ENCODE measurements at regions not wholly inside any gene's neighbourhood (a gene's known extent, or its start where the extent isn't known, plus 50 kb on each side); places are given as distances from the start of the nearest gene placed in this dataset.
"Not testable (repeated sequence)": the region's sequence is repeated elsewhere in the genome, so short reads cannot be mapped to it uniquely, and the experiment has no call there.

DNA sequence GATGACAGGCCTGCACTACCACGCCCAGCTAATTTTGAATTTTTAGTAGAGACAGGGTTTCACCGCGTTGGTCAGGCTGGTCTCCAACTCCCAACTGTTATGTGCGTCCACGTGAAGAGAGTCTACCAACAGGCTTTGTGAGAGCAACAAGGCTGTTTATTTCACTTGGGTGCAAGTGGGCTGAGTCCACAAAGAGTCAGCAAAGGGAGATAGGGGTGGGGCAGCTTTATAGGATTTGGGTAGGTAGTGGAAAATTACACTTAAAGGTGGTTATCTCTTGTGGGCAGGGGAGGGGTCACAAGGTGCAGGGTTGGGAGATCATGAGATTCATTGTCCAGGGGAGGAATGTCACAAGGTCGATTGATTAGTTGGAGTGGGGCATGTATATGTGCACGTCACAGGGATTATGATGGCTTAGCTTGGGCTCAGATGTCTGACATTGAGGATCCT, 111.6 kb downstream of the GOSR1 start:
- no peak for DNase-seq
- no peak overlapping the region for H3K27ac ChIP-seq
- TF ChIP-seq CTCF (IDR thresholded peaks at IDR 0.05; ENCODE audit: low read depth, low read length), result no peak
- no peaks in the 10 kb centered on the region for H3K9me3 ChIP-seq (ENCODE audit: severe bottlenecking)
- no peak overlapping the region for H3K4me3 ChIP-seq (ENCODE audit: low read depth, low read length)
- no peaks in the 10 kb centered on the region for H3K27me3 ChIP-seq (ENCODE audit: insufficient read depth, low read depth, severe bottlenecking)
- H3K36me3 ChIP-seq, result no peaks in the 10 kb centered on the region

DNA sequence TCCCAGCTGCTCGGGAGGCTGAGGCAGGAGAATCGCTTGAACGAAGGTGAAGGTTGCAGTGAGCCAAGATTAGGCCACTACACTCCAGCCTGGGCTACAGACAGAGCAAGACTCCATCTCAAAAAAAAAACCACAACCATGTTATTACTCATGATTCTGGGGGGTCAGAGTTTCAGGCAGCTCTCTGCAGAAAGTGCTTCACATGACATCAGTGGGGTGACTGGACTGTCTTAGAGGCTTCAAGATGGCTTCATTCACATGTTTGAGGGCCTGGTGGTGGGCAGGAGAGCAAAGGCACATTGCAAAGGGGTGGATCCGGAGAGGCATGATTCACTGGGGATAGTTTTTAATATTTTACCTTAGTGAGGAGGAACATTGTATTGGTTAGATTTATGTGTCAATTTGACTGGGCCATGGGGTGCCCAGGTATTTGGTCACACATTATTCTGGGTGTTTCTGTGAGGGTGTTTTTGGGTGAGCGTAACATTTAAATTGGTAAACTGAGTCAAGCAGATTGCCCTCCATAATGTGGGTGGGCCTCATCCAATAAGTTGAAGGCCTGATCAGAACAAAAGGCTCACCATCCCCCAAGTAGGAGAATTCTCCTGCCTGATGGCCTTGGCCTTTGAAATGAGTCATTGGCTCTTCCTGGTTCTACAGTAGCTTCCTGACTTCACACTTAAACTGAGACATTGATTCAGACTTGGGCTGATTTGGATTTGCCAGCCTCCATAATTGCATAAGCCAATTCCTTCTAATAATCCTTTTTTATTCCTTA, 109.8 kb downstream of the GOSR1 start:
- Histone ChIP-seq H3K27ac (no peak overlapping the region), H3K4me3 (ENCODE audit: low read depth, low read length) (no peak overlapping the region), H3K27me3 (ENCODE audit: insufficient read depth, low read depth, severe bottlenecking) (no peaks in the 10 kb centered on the region), H3K36me3 (no peaks in the 10 kb centered on the region), H3K9me3 (ENCODE audit: severe bottlenecking) (no peaks in the 10 kb centered on the region)
- no peak for DNase-seq
- TF ChIP-seq CTCF (IDR thresholded peaks at IDR 0.05; ENCODE audit: low read depth, low read length), result no peak

GRCh38 chr17:30584810-30585209, 107.6 kb downstream of the GOSR1 start:
- no peaks in the 10 kb centered on the region for H3K9me3 ChIP-seq (ENCODE audit: severe bottlenecking)
- H3K27ac ChIP-seq, result no peak overlapping the region
- no peaks in the 10 kb centered on the region for H3K27me3 ChIP-seq (ENCODE audit: insufficient read depth, low read depth, severe bottlenecking)
- H3K36me3 ChIP-seq, result no peaks in the 10 kb centered on the region
- no peak for TF ChIP-seq CTCF (IDR thresholded peaks at IDR 0.05; ENCODE audit: low read depth, low read length)
- no peak overlapping the region for H3K4me3 ChIP-seq (ENCODE audit: low read depth, low read length)
- DNase-seq, result no peak

GRCh38 chr17:30580916-30581315, 103.7 kb downstream of the GOSR1 start:
- Histone ChIP-seq H3K9me3 (ENCODE audit: severe bottlenecking) (no peaks in the 10 kb centered on the region), H3K36me3 (no peaks in the 10 kb centered on the region), H3K27ac (no peak overlapping the region), H3K27me3 (ENCODE audit: insufficient read depth, low read depth, severe bottlenecking) (no peaks in the 10 kb centered on the region), H3K4me3 (ENCODE audit: low read depth, low read length) (no peak overlapping the region)
- no peak for TF ChIP-seq CTCF (IDR thresholded peaks at IDR 0.05; ENCODE audit: low read depth, low read length)
- no peak for DNase-seq

DNA sequence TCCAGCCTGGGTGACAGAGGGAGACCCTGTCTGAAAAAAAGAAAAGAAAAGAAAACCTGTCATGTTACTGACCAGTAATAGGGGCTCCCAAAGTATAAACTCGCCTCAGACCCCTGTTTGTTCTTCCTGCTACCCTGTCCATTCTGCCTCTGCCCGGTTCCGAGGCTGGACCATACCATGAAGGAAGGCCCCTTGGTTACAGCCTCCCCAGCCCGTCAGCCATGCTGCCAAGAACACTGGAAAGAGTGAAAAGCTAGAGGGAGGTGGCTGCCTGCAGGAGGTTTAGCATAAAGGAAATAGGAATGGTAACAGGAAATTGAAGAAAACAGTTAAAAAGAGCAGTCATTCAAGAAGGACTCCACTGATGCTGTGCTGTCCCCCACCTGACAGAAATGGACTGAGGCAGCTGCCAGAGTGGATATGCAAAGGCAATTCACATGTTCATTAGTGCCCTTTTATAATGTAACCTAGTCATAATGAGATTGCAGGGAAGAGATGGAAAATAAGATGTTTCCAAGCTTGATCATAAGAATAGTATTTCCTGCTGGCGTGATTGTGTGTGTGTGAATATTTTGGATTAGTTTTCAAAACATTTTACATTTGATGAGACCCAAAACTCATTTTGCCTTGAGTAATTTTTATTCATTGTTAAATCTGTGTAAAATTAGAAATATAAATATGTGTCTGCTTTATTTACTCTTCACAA, 102.6 kb downstream of the GOSR1 start:
- no peak for DNase-seq
- no peak for TF ChIP-seq CTCF (IDR thresholded peaks at IDR 0.05; ENCODE audit: low read depth, low read length)
- H3K9me3 ChIP-seq (ENCODE audit: severe bottlenecking), result no peaks in the 10 kb centered on the region
- H3K27ac ChIP-seq, result no peak overlapping the region
- no peaks in the 10 kb centered on the region for H3K27me3 ChIP-seq (ENCODE audit: insufficient read depth, low read depth, severe bottlenecking)
- no peak overlapping the region for H3K4me3 ChIP-seq (ENCODE audit: low read depth, low read length)
- no peaks in the 10 kb centered on the region for H3K36me3 ChIP-seq

GRCh38 chr17:30578015-30578717, 101.0 kb downstream of the GOSR1 start:
- H3K9me3 ChIP-seq (ENCODE audit: severe bottlenecking); H3K36me3 ChIP-seq; DNase-seq: not testable (repeated sequence)

More at GRCh38 chr17:30578015-30578717, 101.0 kb downstream of the GOSR1 start:
- H3K27me3 ChIP-seq (ENCODE audit: insufficient read depth, low read depth, severe bottlenecking); H3K27ac ChIP-seq; H3K4me3 ChIP-seq (ENCODE audit: low read depth, low read length): not testable (repeated sequence)

Measured in WERI-Rb-1 (cell line).